ENCODE measurements at regions not wholly inside any gene's neighbourhood (a gene's known extent, or its start where the extent isn't known, plus 50 kb on each side); places are given as distances from the start of the nearest gene placed in this dataset.

- no peak for ATAC-seq
Observed at GRCh38 chr9:73022353-73022752, 69.5 kb upstream of the ALDH1A1 start.

More at GRCh38 chr9:73022353-73022752, 69.5 kb upstream of the ALDH1A1 start:
- no peaks in the 10 kb centered on the region for H3K27me3 ChIP-seq (ENCODE audit: insufficient read depth)
- no peak overlapping the region for H3K4me3 ChIP-seq
- TF ChIP-seq, protein P1, sequence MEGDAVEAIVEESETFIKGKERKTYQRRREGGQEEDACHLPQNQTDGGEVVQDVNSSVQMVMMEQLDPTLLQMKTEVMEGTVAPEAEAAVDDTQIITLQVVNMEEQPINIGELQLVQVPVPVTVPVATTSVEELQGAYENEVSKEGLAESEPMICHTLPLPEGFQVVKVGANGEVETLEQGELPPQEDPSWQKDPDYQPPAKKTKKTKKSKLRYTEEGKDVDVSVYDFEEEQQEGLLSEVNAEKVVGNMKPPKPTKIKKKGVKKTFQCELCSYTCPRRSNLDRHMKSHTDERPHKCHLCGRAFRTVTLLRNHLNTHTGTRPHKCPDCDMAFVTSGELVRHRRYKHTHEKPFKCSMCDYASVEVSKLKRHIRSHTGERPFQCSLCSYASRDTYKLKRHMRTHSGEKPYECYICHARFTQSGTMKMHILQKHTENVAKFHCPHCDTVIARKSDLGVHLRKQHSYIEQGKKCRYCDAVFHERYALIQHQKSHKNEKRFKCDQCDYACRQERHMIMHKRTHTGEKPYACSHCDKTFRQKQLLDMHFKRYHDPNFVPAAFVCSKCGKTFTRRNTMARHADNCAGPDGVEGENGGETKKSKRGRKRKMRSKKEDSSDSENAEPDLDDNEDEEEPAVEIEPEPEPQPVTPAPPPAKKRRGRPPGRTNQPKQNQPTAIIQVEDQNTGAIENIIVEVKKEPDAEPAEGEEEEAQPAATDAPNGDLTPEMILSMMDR (conservative IDR thresholded peaks at IDR 0.05; ENCODE audit: low read depth in 2 of 2), result no peak
- TF ChIP-seq CREB1 (CRISPR knock-in tag; IDR thresholded peaks at IDR 0.05; ENCODE audit: low read depth) (no peak), ZNF114 (CRISPR knock-in tag; IDR thresholded peaks at IDR 0.05) (no peak), ZNF331 (CRISPR knock-in tag; IDR thresholded peaks at IDR 0.05; ENCODE audit: low read depth) (no peak), EZH2 (IDR thresholded peaks at IDR 0.05; ENCODE audit: low read depth, unreplicated experiment) (no peak), EZH2phosphoT487 (IDR thresholded peaks at IDR 0.05; ENCODE audit: unreplicated experiment) (no peak), JUNB (IDR thresholded peaks at IDR 0.05; ENCODE audit: unreplicated experiment) (no peak), STAT1 (IDR thresholded peaks at IDR 0.05; ENCODE audit: unreplicated experiment) (no peak), NANOG (IDR thresholded peaks at IDR 0.05; ENCODE audit: borderline replicate concordance) (no peak), POLR2AphosphoS5 (IDR thresholded peaks at IDR 0.05; ENCODE audit: low read depth) (no peak)
- TF ChIP-seq, protein P2, sequence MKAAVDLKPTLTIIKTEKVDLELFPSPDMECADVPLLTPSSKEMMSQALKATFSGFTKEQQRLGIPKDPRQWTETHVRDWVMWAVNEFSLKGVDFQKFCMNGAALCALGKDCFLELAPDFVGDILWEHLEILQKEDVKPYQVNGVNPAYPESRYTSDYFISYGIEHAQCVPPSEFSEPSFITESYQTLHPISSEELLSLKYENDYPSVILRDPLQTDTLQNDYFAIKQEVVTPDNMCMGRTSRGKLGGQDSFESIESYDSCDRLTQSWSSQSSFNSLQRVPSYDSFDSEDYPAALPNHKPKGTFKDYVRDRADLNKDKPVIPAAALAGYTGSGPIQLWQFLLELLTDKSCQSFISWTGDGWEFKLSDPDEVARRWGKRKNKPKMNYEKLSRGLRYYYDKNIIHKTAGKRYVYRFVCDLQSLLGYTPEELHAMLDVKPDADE (IDR thresholded peaks at IDR 0.05), result no peak
- TF ChIP-seq, protein P3, sequence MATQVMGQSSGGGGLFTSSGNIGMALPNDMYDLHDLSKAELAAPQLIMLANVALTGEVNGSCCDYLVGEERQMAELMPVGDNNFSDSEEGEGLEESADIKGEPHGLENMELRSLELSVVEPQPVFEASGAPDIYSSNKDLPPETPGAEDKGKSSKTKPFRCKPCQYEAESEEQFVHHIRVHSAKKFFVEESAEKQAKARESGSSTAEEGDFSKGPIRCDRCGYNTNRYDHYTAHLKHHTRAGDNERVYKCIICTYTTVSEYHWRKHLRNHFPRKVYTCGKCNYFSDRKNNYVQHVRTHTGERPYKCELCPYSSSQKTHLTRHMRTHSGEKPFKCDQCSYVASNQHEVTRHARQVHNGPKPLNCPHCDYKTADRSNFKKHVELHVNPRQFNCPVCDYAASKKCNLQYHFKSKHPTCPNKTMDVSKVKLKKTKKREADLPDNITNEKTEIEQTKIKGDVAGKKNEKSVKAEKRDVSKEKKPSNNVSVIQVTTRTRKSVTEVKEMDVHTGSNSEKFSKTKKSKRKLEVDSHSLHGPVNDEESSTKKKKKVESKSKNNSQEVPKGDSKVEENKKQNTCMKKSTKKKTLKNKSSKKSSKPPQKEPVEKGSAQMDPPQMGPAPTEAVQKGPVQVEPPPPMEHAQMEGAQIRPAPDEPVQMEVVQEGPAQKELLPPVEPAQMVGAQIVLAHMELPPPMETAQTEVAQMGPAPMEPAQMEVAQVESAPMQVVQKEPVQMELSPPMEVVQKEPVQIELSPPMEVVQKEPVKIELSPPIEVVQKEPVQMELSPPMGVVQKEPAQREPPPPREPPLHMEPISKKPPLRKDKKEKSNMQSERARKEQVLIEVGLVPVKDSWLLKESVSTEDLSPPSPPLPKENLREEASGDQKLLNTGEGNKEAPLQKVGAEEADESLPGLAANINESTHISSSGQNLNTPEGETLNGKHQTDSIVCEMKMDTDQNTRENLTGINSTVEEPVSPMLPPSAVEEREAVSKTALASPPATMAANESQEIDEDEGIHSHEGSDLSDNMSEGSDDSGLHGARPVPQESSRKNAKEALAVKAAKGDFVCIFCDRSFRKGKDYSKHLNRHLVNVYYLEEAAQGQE (IDR thresholded peaks at IDR 0.05; ENCODE audit: unreplicated experiment), result no peak
- TF ChIP-seq, protein P4, sequence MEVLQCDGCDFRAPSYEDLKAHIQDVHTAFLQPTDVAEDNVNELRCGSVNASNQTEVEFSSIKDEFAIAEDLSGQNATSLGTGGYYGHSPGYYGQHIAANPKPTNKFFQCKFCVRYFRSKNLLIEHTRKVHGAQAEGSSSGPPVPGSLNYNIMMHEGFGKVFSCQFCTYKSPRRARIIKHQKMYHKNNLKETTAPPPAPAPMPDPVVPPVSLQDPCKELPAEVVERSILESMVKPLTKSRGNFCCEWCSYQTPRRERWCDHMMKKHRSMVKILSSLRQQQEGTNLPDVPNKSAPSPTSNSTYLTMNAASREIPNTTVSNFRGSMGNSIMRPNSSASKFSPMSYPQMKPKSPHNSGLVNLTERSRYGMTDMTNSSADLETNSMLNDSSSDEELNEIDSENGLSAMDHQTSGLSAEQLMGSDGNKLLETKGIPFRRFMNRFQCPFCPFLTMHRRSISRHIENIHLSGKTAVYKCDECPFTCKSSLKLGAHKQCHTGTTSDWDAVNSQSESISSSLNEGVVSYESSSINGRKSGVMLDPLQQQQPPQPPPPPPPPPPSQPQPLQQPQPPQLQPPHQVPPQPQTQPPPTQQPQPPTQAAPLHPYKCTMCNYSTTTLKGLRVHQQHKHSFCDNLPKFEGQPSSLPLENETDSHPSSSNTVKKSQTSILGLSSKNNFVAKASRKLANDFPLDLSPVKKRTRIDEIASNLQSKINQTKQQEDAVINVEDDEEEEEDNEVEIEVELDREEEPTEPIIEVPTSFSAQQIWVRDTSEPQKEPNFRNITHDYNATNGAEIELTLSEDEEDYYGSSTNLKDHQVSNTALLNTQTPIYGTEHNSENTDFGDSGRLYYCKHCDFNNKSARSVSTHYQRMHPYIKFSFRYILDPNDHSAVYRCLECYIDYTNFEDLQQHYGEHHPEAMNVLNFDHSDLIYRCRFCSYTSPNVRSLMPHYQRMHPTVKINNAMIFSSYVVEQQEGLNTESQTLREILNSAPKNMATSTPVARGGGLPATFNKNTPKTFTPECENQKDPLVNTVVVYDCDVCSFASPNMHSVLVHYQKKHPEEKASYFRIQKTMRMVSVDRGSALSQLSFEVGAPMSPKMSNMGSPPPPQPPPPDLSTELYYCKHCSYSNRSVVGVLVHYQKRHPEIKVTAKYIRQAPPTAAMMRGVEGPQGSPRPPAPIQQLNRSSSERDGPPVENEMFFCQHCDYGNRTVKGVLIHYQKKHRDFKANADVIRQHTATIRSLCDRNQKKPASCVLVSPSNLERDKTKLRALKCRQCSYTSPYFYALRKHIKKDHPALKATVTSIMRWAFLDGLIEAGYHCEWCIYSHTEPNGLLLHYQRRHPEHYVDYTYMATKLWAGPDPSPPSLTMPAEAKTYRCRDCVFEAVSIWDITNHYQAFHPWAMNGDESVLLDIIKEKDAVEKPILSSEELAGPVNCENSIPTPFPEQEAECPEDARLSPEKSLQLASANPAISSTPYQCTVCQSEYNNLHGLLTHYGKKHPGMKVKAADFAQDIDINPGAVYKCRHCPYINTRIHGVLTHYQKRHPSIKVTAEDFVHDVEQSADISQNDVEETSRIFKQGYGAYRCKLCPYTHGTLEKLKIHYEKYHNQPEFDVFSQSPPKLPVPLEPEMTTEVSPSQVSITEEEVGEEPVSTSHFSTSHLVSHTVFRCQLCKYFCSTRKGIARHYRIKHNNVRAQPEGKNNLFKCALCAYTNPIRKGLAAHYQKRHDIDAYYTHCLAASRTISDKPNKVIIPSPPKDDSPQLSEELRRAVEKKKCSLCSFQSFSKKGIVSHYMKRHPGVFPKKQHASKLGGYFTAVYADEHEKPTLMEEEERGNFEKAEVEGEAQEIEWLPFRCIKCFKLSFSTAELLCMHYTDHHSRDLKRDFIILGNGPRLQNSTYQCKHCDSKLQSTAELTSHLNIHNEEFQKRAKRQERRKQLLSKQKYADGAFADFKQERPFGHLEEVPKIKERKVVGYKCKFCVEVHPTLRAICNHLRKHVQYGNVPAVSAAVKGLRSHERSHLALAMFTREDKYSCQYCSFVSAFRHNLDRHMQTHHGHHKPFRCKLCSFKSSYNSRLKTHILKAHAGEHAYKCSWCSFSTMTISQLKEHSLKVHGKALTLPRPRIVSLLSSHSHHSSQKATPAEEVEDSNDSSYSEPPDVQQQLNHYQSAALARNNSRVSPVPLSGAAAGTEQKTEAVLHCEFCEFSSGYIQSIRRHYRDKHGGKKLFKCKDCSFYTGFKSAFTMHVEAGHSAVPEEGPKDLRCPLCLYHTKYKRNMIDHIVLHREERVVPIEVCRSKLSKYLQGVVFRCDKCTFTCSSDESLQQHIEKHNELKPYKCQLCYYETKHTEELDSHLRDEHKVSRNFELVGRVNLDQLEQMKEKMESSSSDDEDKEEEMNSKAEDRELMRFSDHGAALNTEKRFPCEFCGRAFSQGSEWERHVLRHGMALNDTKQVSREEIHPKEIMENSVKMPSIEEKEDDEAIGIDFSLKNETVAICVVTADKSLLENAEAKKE (CRISPR knock-in tag; IDR thresholded peaks at IDR 0.05), result no peak
- H3K4me2 ChIP-seq, result no peak overlapping the region
- Mint-ChIP-seq H3K27me3 (ENCODE audit: insufficient read depth, low read depth, poor library complexity) (no peaks in the 10 kb centered on the region), H3K36me3 (ENCODE audit: low read depth) (no peaks in the 10 kb centered on the region; the same call in 2 of the 3 replicates), H3K27ac (no peak overlapping the region), H3K9me3 (peaks cover 3% of the 10 kb centered on the region; the same call in 1 of the 3 replicates), H3K4me3 (no peak overlapping the region), H3K4me1 (no peaks in the 10 kb centered on the region)
- H3K79me2 ChIP-seq (replicated peaks; ENCODE audit: insufficient read depth), result no peaks in the 10 kb centered on the region
- H4K20me1 ChIP-seq (replicated peaks; ENCODE audit: insufficient read depth), result no peaks in the 10 kb centered on the region
- H3K4me1 ChIP-seq (ENCODE audit: insufficient read depth), result no peaks in the 10 kb centered on the region
- no peak overlapping the region for H2AFZ ChIP-seq
- no peak overlapping the region for H3K27ac ChIP-seq (ENCODE audit: low read depth)
- H3K36me3 ChIP-seq (ENCODE audit: insufficient read depth), result no peaks in the 10 kb centered on the region
- no peaks in the 10 kb centered on the region for H3K9me2 ChIP-seq (ENCODE audit: insufficient read depth)
- DNase-seq (ENCODE audit: low spot score), result no peak
- H3F3A ChIP-seq (replicated peaks; ENCODE audit: low read depth), result no peaks in the 10 kb centered on the region
